AG04449 (cell line): ENCODE measurements at regions not wholly inside any gene's neighbourhood (a gene's known extent, or its start where the extent isn't known, plus 50 kb on each side); places are given as distances from the start of the nearest gene placed in this dataset.

Source experiments
- CTCF ChIA-PET: fragments of 350-600 bp; formaldehyde crosslinking; extraction: SDS; loops from one replicate; lab custom pipeline; 2021; ENCODE audit warnings: antibody characterized with exemption; lab: Yijun Ruan, JAX
- POLR2A ChIA-PET: fragments of 400-600, 350-600 bp; formaldehyde crosslinking; extraction: SDS; loops from one replicate; lab custom pipeline; 2020; ENCODE audit warnings: antibody characterized with exemption, inconsistent platforms; lab: Yijun Ruan, JAX
- DNase-seq: peaks from one replicate; pipeline ENCODE4 v3.0.0-alpha.2; 2010; ENCODE audit warnings: low read depth, low spot score
- H3K4me3 ChIP-seq: 2 replicates; pipeline ENCODE4 v1.5.1; 2011; ENCODE audit warnings: low read depth, mild to moderate bottlenecking, control low read depth, low read length
- TF ChIP-seq, protein P1 (sequence below): IDR thresholded peaks from one replicate; pipeline ENCODE4 v1.5.1; 2011; ENCODE audit warnings: mild to moderate bottlenecking, moderate library complexity, low read length, control low read depth, inconsistent platforms; ENCODE audit not compliant: insufficient read depth; ENCODE audit errors: missing control alignments

DNA sequence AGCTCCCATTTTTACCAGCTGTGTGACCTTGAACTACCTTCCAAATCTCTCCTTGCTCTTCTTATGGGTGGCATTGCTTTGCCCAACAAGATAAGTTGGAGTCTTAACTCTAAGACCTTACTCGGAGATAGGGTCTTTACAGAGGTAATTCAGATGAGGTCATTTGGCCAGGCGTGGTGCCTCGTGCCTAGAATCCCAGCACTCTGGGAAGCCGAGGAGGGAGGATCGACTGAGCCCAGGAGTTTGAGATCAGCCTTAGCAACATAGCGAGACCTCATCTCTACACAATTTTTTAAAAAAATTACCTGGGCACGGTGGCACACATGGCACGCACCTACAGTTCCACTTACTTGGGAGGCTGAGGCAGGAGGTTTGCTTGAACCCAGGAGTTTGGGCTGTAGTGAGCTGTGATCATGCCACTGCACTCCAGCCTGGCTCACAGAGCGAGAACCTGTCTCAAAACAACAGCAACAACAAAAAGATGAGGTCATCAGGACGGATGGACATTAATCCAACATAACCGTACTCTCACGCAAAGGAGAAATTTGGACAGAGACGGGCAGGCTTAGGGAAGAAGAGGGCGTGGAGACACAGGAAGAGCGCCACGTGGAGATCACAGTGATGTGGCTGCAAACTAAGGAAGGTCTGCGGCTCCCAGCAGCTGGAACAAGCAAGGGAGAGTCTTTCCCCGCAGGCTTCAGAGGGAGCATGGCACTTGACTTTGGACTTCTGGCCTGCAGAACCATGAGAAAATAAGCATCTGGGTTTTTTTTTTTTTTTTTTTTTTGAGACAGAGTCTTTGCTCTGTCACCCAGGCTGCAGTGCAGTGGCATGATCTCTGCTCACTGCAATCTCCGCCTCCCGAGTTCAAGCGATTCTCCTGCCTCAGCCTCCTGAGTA, 122.3 kb upstream of the CARD11 start:
- no peak overlapping the region for H3K4me3 ChIP-seq
- CTCF ChIA-PET, result no interaction called here
- POLR2A ChIA-PET, result no interaction called here
- TF ChIP-seq, protein P1, sequence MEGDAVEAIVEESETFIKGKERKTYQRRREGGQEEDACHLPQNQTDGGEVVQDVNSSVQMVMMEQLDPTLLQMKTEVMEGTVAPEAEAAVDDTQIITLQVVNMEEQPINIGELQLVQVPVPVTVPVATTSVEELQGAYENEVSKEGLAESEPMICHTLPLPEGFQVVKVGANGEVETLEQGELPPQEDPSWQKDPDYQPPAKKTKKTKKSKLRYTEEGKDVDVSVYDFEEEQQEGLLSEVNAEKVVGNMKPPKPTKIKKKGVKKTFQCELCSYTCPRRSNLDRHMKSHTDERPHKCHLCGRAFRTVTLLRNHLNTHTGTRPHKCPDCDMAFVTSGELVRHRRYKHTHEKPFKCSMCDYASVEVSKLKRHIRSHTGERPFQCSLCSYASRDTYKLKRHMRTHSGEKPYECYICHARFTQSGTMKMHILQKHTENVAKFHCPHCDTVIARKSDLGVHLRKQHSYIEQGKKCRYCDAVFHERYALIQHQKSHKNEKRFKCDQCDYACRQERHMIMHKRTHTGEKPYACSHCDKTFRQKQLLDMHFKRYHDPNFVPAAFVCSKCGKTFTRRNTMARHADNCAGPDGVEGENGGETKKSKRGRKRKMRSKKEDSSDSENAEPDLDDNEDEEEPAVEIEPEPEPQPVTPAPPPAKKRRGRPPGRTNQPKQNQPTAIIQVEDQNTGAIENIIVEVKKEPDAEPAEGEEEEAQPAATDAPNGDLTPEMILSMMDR, result no peak
- no peak for DNase-seq

DNA sequence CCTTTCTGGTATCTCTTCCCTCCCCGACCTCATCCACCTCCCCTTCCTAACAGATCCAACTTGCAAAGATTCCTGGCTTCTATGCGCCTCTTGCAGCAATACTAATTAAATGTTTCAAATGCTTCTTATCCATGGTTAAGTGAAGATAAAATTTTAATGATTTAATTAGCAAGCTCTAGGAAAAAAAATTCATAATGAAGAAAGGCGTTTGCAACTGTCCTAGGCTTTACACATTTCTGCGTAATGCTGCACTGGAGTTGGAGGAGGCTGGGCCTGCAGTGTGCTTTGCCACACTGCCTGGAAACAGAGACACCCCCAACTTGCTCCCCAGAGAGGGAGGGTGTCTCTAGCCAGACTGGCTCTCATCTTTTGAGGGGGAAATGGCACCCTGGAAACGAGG, 123.9 kb upstream of the CARD11 start:
- POLR2A ChIA-PET, result no interaction called here
- no peak for DNase-seq
- TF ChIP-seq, protein P1, result no peak
- CTCF ChIA-PET, result no interaction called here
- H3K4me3 ChIP-seq, result no peak overlapping the region

DNA sequence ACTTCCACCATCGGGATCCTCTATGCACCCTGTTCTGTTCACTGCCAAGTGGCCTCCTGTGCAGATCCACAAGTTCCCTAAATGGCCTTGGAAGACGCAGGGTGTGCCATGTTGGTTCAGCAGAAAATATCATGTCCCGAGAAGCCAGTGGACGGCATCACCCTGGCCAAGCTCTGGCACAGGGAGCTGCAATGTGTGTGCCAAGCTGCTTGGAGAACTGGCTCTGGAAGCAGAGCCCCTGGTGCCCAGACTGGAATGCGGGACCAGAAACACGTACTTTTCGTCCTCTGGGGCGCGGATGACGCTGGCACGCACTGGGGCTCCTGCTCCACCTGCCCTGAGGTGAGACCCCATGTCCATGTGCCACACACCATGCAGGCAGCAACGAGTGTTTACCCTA, 124.7 kb upstream of the CARD11 start:
- no peak overlapping the region for H3K4me3 ChIP-seq
- ChIA-PET POLR2A (no interaction called here), CTCF (no interaction called here)
- DNase-seq, result no peak
- TF ChIP-seq, protein P1, result no peak

DNA sequence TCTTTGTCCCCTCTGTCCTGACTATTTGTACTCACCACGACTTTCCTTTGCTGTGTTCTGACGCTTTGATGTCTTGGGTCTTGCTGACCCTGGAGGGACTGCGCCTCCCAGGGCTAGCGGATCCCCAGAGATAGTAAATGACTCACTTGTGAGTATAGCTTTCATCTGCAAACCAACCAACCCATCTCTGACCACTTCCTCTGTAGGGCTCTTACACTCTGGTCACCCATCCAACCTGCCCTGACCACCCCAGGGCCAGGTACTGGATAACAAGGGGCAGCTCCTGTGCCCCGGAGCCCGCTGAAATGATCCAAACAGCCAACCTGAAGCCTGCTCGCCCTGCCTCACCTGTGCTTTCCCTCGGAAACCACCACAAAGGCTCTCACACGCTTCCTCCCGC, 125.2 kb upstream of the CARD11 start:
- no peak for DNase-seq
- ChIA-PET POLR2A (no interaction called here), CTCF (no interaction called here)
- H3K4me3 ChIP-seq, result no peak overlapping the region
- TF ChIP-seq, protein P1, result no peak

DNA sequence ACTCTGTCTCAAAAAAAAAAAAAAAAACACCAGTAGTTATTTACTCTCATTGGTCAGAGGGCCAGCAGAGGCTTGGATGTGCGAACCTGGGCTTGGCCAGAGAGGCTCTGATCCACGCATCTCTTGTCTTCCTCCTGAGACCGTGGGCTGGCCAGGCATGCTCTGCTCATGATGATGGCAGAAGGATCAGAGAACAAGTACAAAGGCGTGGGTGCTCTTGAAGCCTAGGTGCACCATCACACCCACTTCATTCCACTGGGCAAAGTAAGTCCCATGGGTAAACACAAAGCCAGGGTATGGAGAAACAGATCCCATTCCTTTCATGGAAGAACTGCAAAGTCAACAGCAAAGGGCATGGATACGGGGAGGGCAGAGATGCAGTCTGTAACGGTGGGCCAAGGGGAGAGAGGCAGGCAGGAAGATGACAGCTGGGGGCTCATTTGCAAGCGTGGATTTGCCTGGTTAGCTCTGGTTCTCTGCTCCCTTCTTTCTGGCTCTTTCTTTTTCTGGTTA, 128.2 kb upstream of the SDK1 start:
- ChIA-PET POLR2A (no interaction called here), CTCF (no interaction called here)
- TF ChIP-seq, protein P1, result no peak
- H3K4me3 ChIP-seq, result no peak overlapping the region
- DNase-seq, result no peak

DNA sequence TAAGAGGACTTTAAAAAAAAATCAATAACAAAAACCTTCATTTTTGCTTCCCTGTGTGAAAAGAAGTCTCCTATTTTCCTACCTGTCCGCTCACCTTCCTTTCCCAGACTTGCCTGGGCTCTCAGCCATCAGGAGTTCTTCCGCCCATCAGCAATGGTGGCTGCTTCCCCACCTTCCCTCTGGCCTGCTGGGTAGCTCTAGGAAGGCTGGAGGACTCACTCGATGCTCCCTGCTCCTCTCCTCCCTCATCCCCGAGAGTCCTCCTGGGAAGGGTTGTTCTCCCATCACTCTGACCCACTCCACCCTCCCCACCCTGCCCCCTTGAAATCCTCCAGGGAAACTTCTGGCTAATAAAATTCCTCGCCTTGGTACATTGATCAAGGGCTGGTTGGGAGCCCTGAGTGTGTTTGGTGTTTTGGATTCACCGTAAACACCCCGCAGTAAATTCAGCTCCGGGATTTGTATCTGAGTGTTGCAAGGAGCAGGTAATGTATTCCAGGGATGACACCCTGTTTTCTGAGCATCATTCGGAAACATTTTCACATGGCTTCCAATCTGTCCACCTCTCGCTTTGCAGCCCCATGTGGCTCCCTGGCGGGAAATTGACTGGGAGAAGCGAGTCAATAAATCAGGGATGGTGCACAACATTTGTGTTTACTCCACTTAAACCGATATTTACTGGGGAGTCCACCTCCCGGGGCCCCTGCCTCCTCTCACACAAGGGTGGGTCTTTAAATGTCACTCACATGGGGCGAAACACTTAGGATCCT, 126.4 kb upstream of the SDK1 start:
- CTCF ChIA-PET, result no interaction called here
- H3K4me3 ChIP-seq, result no peak overlapping the region
- TF ChIP-seq, protein P1, result no peak
- no peak for DNase-seq
- POLR2A ChIA-PET, result no interaction called here
